ENCODE measurements at regions not wholly inside any gene's neighbourhood (a gene's known extent, or its start where the extent isn't known, plus 50 kb on each side); places are given as distances from the start of the nearest gene placed in this dataset.

DNA sequence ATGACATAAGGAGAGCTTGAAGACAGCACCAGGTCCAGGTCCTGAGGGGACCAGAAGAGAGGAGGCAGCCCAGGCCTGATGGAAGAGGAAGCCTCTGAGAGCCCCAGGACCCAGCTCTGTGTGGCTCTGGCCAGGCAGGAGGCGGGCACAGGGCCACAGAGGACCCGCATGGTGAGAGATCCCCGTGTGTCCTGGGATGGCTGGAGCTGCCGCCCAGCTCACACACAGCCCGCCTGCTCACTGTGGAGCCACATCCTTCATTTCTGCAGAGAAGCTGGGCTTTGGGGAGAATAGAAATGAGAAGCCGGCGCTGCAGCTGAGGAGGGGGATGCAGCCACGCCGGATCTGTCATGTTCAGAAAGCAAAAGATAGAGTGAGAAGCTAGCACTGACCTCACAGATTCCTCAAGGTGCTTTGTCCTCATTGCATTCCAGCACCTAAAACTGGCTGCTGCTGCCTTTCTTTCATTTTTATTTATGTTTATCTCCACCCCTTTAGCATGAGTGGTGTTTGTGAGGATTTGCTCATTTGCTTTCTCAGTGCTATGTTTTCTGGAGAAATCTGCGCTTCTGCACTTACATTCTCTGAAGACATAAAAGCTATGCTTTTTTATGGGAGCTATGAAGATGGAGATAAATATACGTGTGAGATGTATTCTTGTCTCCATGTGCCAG lies 307.6 kb upstream of the MYT1L start:
- Histone ChIP-seq H3K36me3 (ENCODE audit: control insufficient read depth, insufficient read depth, low read length) (no peaks in the 10 kb centered on the region), H3K9me3 (ENCODE audit: control insufficient read depth, insufficient read depth, low read depth, low read length) (no peaks in the 10 kb centered on the region), H3K9ac (ENCODE audit: insufficient read depth, low read length) (no peak overlapping the region), H2AFZ (ENCODE audit: low read length) (no peak overlapping the region), H3K4me2 (ENCODE audit: extremely low read depth, insufficient read depth, low read length) (no peak overlapping the region), H3K27ac (ENCODE audit: insufficient read depth, low read length) (no peak overlapping the region), H3K4me1 (ENCODE audit: control insufficient read depth, extremely low read depth, insufficient read depth, low read length) (no peaks in the 10 kb centered on the region), H4K20me1 (ENCODE audit: control insufficient read depth, extremely low read depth, insufficient read depth, low read length) (no peaks in the 10 kb centered on the region), H3K4me3 (replicated peaks in 1 of 4; ENCODE audit: control extremely low read depth in 1 of 4, insufficient read depth in 1 of 4, low read depth in 3 of 4, low read length in 4 of 4) (no peak overlapping the region), H3K27me3 (ENCODE audit: control insufficient read depth, insufficient read depth, low read length) (no peaks in the 10 kb centered on the region), H3K79me2 (ENCODE audit: control insufficient read depth, insufficient read depth, low read length) (no peaks in the 10 kb centered on the region)
- no peak for DNase-seq (ENCODE audit: low read depth in 2 of 2)
- TF ChIP-seq, protein P1, sequence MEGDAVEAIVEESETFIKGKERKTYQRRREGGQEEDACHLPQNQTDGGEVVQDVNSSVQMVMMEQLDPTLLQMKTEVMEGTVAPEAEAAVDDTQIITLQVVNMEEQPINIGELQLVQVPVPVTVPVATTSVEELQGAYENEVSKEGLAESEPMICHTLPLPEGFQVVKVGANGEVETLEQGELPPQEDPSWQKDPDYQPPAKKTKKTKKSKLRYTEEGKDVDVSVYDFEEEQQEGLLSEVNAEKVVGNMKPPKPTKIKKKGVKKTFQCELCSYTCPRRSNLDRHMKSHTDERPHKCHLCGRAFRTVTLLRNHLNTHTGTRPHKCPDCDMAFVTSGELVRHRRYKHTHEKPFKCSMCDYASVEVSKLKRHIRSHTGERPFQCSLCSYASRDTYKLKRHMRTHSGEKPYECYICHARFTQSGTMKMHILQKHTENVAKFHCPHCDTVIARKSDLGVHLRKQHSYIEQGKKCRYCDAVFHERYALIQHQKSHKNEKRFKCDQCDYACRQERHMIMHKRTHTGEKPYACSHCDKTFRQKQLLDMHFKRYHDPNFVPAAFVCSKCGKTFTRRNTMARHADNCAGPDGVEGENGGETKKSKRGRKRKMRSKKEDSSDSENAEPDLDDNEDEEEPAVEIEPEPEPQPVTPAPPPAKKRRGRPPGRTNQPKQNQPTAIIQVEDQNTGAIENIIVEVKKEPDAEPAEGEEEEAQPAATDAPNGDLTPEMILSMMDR (conservative IDR thresholded peaks at IDR 0.05 in 1 of 2, IDR thresholded peaks at IDR 0.05 in 1 of 2; ENCODE audit: low read depth in 1 of 2, low read length in 2 of 2): no peak
- no peak for TF ChIP-seq EZH2 (IDR thresholded peaks at IDR 0.05; ENCODE audit: low read length, missing control alignments)

DNA sequence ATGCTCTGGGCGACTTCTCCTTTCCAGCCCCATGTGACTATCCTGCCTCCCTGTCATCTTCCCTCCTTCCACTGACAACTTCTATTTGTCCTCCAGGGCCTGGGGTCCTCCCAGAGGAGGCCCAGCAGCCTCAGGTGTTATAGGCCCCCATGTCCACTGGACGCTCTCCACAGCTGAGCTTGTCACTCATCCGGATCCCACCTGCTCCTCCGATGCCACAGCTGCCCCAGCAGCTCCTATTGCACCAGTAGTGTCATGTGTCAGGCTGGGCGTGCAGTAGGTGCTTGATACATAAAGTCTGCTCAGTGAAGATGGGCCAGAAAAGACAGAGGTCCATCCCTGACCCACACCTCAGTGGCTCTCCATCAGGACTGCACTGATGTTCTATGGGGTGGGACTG lies 305.7 kb upstream of the MYT1L start:
- no peaks in the 10 kb centered on the region for H3K27me3 ChIP-seq (ENCODE audit: control insufficient read depth, insufficient read depth, low read length)
- no peaks in the 10 kb centered on the region for H3K9me3 ChIP-seq (ENCODE audit: control insufficient read depth, insufficient read depth, low read depth, low read length)
- H3K4me2 ChIP-seq (ENCODE audit: extremely low read depth, insufficient read depth, low read length): no peak overlapping the region
- no peaks in the 10 kb centered on the region for H3K4me1 ChIP-seq (ENCODE audit: control insufficient read depth, extremely low read depth, insufficient read depth, low read length)
- H2AFZ ChIP-seq (ENCODE audit: low read length): no peak overlapping the region
- H3K36me3 ChIP-seq (ENCODE audit: control insufficient read depth, insufficient read depth, low read length): no peaks in the 10 kb centered on the region
- no peak overlapping the region for H3K4me3 ChIP-seq (replicated peaks in 1 of 4; ENCODE audit: control extremely low read depth in 1 of 4, insufficient read depth in 1 of 4, low read depth in 3 of 4, low read length in 4 of 4)
- no peaks in the 10 kb centered on the region for H3K79me2 ChIP-seq (ENCODE audit: control insufficient read depth, insufficient read depth, low read length)
- H3K27ac ChIP-seq (ENCODE audit: insufficient read depth, low read length): no peak overlapping the region
- TF ChIP-seq EZH2 (IDR thresholded peaks at IDR 0.05; ENCODE audit: low read length, missing control alignments): no peak
- TF ChIP-seq, protein P1 (conservative IDR thresholded peaks at IDR 0.05 in 1 of 2, IDR thresholded peaks at IDR 0.05 in 1 of 2; ENCODE audit: low read depth in 1 of 2, low read length in 2 of 2): no peak
- no peak overlapping the region for H3K9ac ChIP-seq (ENCODE audit: insufficient read depth, low read length)
- H4K20me1 ChIP-seq (ENCODE audit: control insufficient read depth, extremely low read depth, insufficient read depth, low read length): no peaks in the 10 kb centered on the region
- DNase-seq (ENCODE audit: low read depth in 2 of 2): no peak

DNA sequence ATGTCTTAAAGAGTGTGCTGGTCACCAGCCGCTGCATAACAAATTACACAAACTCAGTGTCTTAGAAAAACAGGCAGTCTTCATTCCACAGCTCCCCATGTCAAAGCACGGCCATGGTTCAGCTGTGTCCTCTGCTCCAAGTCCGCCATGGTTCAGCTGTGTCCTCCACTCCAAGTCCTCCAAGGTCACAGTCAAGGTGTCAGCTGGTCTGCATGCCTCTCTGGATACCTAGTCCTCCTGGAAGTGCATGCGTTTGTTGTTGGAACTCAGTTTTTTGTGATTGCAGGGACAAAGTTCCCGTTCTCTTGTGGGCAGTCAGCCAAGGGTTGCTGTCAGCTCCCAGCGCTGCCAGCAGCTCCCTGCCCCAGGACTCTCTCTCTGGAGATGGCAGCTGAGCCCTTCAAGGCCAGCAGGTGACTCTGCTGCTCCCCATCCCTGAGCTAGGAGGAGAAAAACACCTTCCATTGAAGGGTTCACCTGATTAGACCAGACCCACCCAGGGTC lies 304.0 kb upstream of the MYT1L start:
- H3K4me1 ChIP-seq (ENCODE audit: control insufficient read depth, extremely low read depth, insufficient read depth, low read length): no peaks in the 10 kb centered on the region
- no peak for TF ChIP-seq EZH2 (IDR thresholded peaks at IDR 0.05; ENCODE audit: low read length, missing control alignments)
- TF ChIP-seq, protein P1 (conservative IDR thresholded peaks at IDR 0.05 in 1 of 2, IDR thresholded peaks at IDR 0.05 in 1 of 2; ENCODE audit: low read depth in 1 of 2, low read length in 2 of 2): no peak

More for the DNA sequence above, 304.0 kb upstream of the MYT1L start:
- Histone ChIP-seq H3K4me3 (replicated peaks in 1 of 4; ENCODE audit: control extremely low read depth in 1 of 4, insufficient read depth in 1 of 4, low read depth in 3 of 4, low read length in 4 of 4) (no peak overlapping the region), H3K36me3 (ENCODE audit: control insufficient read depth, insufficient read depth, low read length) (no peaks in the 10 kb centered on the region), H3K9me3 (ENCODE audit: control insufficient read depth, insufficient read depth, low read depth, low read length) (no peaks in the 10 kb centered on the region), H3K9ac (ENCODE audit: insufficient read depth, low read length) (no peak overlapping the region), H2AFZ (ENCODE audit: low read length) (no peak overlapping the region), H3K79me2 (ENCODE audit: control insufficient read depth, insufficient read depth, low read length) (no peaks in the 10 kb centered on the region), H3K27me3 (ENCODE audit: control insufficient read depth, insufficient read depth, low read length) (no peaks in the 10 kb centered on the region), H4K20me1 (ENCODE audit: control insufficient read depth, extremely low read depth, insufficient read depth, low read length) (no peaks in the 10 kb centered on the region), H3K4me2 (ENCODE audit: extremely low read depth, insufficient read depth, low read length) (no peak overlapping the region), H3K27ac (ENCODE audit: insufficient read depth, low read length) (no peak overlapping the region)
- no peak for DNase-seq (ENCODE audit: low read depth in 2 of 2)

Measured in fibroblast of lung (primary cell).